ENCODE measurements at regions not wholly inside any gene's neighbourhood (a gene's known extent, or its start where the extent isn't known, plus 50 kb on each side); places are given as distances from the start of the nearest gene placed in this dataset.

GRCh38 chr2:48089644-48090043, 183.3 kb upstream of the FBXO11 start:
- TF ChIP-seq ZBTB10 (CRISPR knock-in tag; IDR thresholded peaks at IDR 0.05; ENCODE audit: borderline replicate concordance): no peak
- no peak for TF ChIP-seq RAD21 (CRISPR knock-in tag; IDR thresholded peaks at IDR 0.05)
- TF ChIP-seq ZFX (CRISPR knock-in tag; IDR thresholded peaks at IDR 0.05; ENCODE audit: low read depth): no peak
- TF ChIP-seq POGZ (CRISPR knock-in tag; IDR thresholded peaks at IDR 0.05): no peak
- no peak for TF ChIP-seq POLR2G (IDR thresholded peaks at IDR 0.05; ENCODE audit: low read depth, low read length)
- TF ChIP-seq ZNF274 (CRISPR knock-in tag; IDR thresholded peaks at IDR 0.05): no peak
- TF ChIP-seq AHR (CRISPR knock-in tag; IDR thresholded peaks at IDR 0.05): no peak
- TF ChIP-seq ARNT (IDR thresholded peaks at IDR 0.05): no peak
- TF ChIP-seq NFIC (IDR thresholded peaks at IDR 0.05; ENCODE audit: low read length): no peak
- TF ChIP-seq ZNF530 (CRISPR knock-in tag; IDR thresholded peaks at IDR 0.05; ENCODE audit: low read depth): no peak
- TF ChIP-seq POLR2A (IDR thresholded peaks at IDR 0.05; ENCODE audit: insufficient read depth in 1 of 2, low read depth in 2 of 2, low read length in 2 of 2): no peak
- TF ChIP-seq HINFP (CRISPR knock-in tag; IDR thresholded peaks at IDR 0.05; ENCODE audit: low read depth): no peak
- no peak for TF ChIP-seq CEBPB (IDR thresholded peaks at IDR 0.05; ENCODE audit: borderline replicate concordance, low read depth, low read length)
- TF ChIP-seq TFE3 (CRISPR knock-in tag; IDR thresholded peaks at IDR 0.05): no peak
